Fibroblast of mammary gland (primary cell): ENCODE measurements at regions not wholly inside any gene's neighbourhood (a gene's known extent, or its start where the extent isn't known, plus 50 kb on each side); places are given as distances from the start of the nearest gene placed in this dataset.
A peak's percentile ranks its signal among the peaks of the same experiment; 100 is the strongest.

ENCODE experiments used
- DNase-seq: peaks from one replicate; pipeline ENCODE4 v3.0.0-alpha.2; 2010; ENCODE audit warnings: low read depth
- H3K4me3 ChIP-seq: 2 replicates; pipeline ENCODE4 v1.5.1; 2011; ENCODE audit warnings: low read depth, mild to moderate bottlenecking, low read length, moderate library complexity; ENCODE audit not compliant: control insufficient read depth
- CTCF ChIP-seq: conservative IDR thresholded peaks from 2 replicates; pipeline ENCODE4 v1.5.1; 2011; ENCODE audit warnings: low read depth, low read length, inconsistent platforms; ENCODE audit not compliant: control insufficient read depth, insufficient read depth

DNA sequence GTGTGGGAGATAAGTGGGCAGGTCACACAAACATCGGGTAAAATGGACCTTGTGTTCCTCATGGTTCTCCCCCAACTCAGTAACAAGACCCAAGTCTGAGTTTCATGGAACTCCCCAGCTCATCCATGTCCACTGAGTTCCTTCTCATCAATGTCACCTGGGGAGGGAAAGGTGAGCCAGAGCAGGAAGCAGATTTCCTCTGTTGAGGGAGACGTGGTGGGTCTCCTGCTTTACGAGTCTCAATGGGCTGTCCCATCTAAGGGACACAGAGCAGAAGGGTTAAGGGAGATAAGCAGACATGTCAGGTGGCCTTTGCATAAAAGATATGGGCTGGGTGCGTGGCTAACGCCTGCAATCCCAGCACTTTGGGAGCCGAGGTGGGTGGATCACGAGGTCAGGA is 56.5 kb upstream of the SORCS3 start:
- TF ChIP-seq CTCF: no peak
- no peak for DNase-seq
- no peak overlapping the region for H3K4me3 ChIP-seq

DNA sequence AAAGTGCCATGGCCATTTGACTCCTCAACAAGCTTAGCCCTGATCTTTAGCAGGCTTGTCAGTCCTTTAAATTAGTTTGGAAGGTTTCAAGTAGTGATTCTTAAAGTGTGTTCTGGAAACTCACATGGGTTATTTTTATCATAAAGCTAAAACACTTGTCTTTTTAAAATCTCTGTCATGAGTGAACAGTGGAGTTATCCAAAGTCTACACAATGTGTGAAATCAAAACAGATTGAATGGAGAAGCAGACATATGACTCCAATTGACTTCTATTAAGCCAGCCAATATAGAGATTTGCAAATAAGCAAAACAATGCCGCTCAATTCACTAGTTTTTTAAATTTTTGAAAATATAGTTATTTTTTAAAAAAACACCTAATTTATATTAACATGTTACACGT is 53.3 kb upstream of the SORCS3 start:
- no peak for DNase-seq
- no peak overlapping the region for H3K4me3 ChIP-seq
- TF ChIP-seq CTCF: no peak

DNA sequence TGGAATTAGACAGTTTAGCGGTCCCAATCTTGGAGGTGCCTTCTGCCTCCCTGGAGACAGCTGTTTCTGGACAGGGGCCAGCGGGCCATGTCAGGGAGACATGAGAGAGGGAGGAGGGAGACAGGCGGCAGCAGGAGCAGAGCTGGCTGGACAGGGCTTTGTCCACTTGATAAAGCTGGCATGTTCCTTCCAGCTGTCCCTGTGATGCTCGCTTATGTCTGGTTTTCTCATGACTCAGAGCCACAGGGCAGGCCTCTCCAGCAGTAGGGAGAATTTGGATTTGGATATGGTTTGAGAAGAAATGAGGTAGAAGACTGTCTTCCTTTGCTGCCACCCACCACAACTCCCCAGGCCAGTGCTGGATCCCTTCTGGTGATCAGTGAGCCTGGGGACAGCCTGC is 51.7 kb upstream of the SORCS3 start:
- DNase-seq: peak; percentile 39
- no peak overlapping the region for H3K4me3 ChIP-seq
- TF ChIP-seq CTCF: no peak

DNA sequence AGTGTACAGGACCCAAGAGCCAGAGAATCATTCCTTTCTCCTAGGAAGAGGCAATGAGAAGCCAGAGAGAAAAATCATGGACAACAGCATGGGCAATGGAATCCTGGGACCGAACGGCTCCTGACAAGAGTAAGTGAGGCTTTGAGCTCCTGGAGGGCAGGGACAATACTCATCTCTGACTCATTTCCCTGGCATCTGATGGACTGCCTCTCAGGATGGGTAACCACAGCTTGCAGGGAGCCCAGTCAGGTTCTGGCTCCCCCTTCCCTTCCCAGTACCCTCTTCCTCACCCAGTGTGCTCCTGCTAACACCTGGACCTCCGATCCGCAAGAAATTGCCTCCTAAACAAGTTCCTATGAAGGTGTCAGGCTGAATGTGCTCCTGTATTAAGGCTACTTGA is 51.2 kb upstream of the SORCS3 start:
- DNase-seq: peak; percentile 69
- no peak overlapping the region for H3K4me3 ChIP-seq
- TF ChIP-seq CTCF: no peak
